OCI-LY7 (cell line): ENCODE measurements at regions not wholly inside any gene's neighbourhood (a gene's known extent, or its start where the extent isn't known, plus 50 kb on each side); places are given as distances from the start of the nearest gene placed in this dataset.

Source experiments
- CTCF ChIP-seq: fragments of 200-600 bp; sonication (generic); conservative IDR thresholded peaks from 2 replicates; pipeline ENCODE4 v1.5.1; 2014; ENCODE audit warnings: mild to moderate bottlenecking, antibody characterized with exemption, low read length, moderate library complexity, mixed read lengths
- EZH2phosphoT487 ChIP-seq: fragments of 200-600 bp; sonication (generic); IDR thresholded peaks from 2 replicates; pipeline ENCODE4 v1.6.1; 2018; ENCODE audit warnings: low read depth, borderline replicate concordance, mild to moderate bottlenecking, mixed run types, antibody characterized with exemption, low read length, moderate library complexity, mixed read lengths

GRCh38 chr9:115922444-115922843, 231.1 kb upstream of the PAPPA start:
- no peak for TF ChIP-seq CTCF
- no peak for TF ChIP-seq EZH2phosphoT487
